GM12878 (cell line): ENCODE measurements at regions not wholly inside any gene's neighbourhood (a gene's known extent, or its start where the extent isn't known, plus 50 kb on each side); places are given as distances from the start of the nearest gene placed in this dataset.
A peak's percentile ranks its signal among the peaks of the same experiment; 100 is the strongest.

Experiments
- ATAC-seq: fragments of 200-7000 bp; cut with Tn5 transposase; 3 replicates; pipeline ENCODE4 v1.9.1; 2020; ENCODE audit warnings: mild to moderate bottlenecking, moderate library complexity
- BruUV-seq: library from RNA; stranded (reverse); fragments of 400-500 nt; replicated peaks from 2 replicates; lab custom pipeline; 2021; lab: Mats Ljungman, UMichigan
- CTCF ChIA-PET: fragments of 300-600 bp; sonication (Branson Sonifier 250); formaldehyde crosslinking; extraction: SDS; loops from one replicate; lab custom pipeline; 2021; ENCODE audit warnings: inconsistent platforms; lab: Yijun Ruan, JAX
- POLR2A ChIA-PET: fragments of 350-600 bp; formaldehyde crosslinking; extraction: SDS; loops from one replicate; lab custom pipeline; 2021; ENCODE audit warnings: inconsistent platforms; lab: Charles Lee
- RAD21 ChIA-PET: fragments of 300-600 bp; sonication (Branson Sonifier 250); formaldehyde crosslinking; loops from one replicate; lab custom pipeline; 2023; ENCODE audit warnings: antibody characterized with exemption; ENCODE audit not compliant: unreplicated experiment; lab: Charles Lee
- SMC1A ChIA-PET: fragments of 300-600 bp; sonication (Branson Sonifier 250); formaldehyde crosslinking; loops from one replicate; lab custom pipeline; 2023; ENCODE audit not compliant: unreplicated experiment, uncharacterized antibody; lab: Charles Lee
- DNase-seq: peaks from one replicate; pipeline ENCODE4 v3.0.0-alpha.2; 2011; ENCODE audit warnings: low read depth, low spot score
- FAIRE-seq: peaks from 3 replicates; lab custom pipeline; 2011; peaks lifted over from hg19 to GRCh38; lab: Jason Lieb, UNC
- H2AFZ ChIP-seq: 2 replicates; pipeline ENCODE4 v1.6.0; 2011; ENCODE audit warnings: low read depth, low read length, control low read depth; ENCODE audit not compliant: control insufficient read depth
- H3K27ac ChIP-seq: 2 replicates; pipeline ENCODE4 v1.5.1; 2011; ENCODE audit warnings: control low read depth; ENCODE audit not compliant: control insufficient read depth, insufficient read depth
- H3K27me3 ChIP-seq, 2 experiments: replicated peaks in 1 of 2; 2 replicates each; pipeline versions ENCODE4 v1.6.0 to v1.6.1; 2011; ENCODE audit warnings: low read length in 1 of 2; ENCODE audit not compliant: control insufficient read depth in 2 of 2, insufficient read depth in 2 of 2
- H3K36me3 ChIP-seq, 2 experiments: 2 replicates each; pipeline ENCODE4 v1.5.1; 2011; ENCODE audit warnings: low read length in 1 of 2; ENCODE audit not compliant: control insufficient read depth in 2 of 2, insufficient read depth in 2 of 2
- H3K4me1 ChIP-seq: 2 replicates; pipeline ENCODE4 v1.6.1; 2011; ENCODE audit warnings: mild to moderate bottlenecking, low read length, moderate library complexity, mixed read lengths; ENCODE audit not compliant: control insufficient read depth, insufficient read depth
- H3K4me2 ChIP-seq: 2 replicates; pipeline ENCODE4 v1.6.0; 2011; ENCODE audit warnings: control low read depth; ENCODE audit not compliant: control insufficient read depth, insufficient read depth
- H3K4me3 ChIP-seq: fragments of 200-600 bp; sonication (generic); 2 replicates; pipeline ENCODE4 v1.5.1; 2016
- H3K79me2 ChIP-seq: 2 replicates; pipeline ENCODE4 v1.6.0; 2011; ENCODE audit warnings: low read length; ENCODE audit not compliant: control insufficient read depth, insufficient read depth
- H3K9ac ChIP-seq: 2 replicates; pipeline ENCODE4 v1.8.0; 2011; ENCODE audit warnings: low read length, control low read depth, mixed read lengths; ENCODE audit not compliant: control insufficient read depth, insufficient read depth
- H3K9me3 ChIP-seq: replicated peaks from 3 replicates; pipeline ENCODE4 v1.5.1; 2011; ENCODE audit warnings: mild to moderate bottlenecking, low read length; ENCODE audit not compliant: control insufficient read depth, insufficient read depth
- H4K20me1 ChIP-seq: 2 replicates; pipeline ENCODE4 v1.6.0; 2011; ENCODE audit not compliant: control insufficient read depth, insufficient read depth
- ASH2L ChIP-seq: fragments of 300-600, 200-600 bp; sonication (generic); IDR thresholded peaks from 2 replicates; pipeline ENCODE4 v1.6.1; 2017; ENCODE audit warnings: low read depth, mild to moderate bottlenecking, borderline replicate concordance
- BRCA1 ChIP-seq: IDR thresholded peaks from 2 replicates; pipeline ENCODE4 v1.6.1; 2011; ENCODE audit warnings: low read depth, low read length, improper control_type of control experiment
- CBFB ChIP-seq: IDR thresholded peaks from 2 replicates; pipeline ENCODE4 v1.6.1; 2016; ENCODE audit warnings: antibody characterized with exemption, low read depth
- CHD1 ChIP-seq: IDR thresholded peaks from 2 replicates; pipeline ENCODE4 v1.6.1; 2012; ENCODE audit warnings: low read depth, low read length, improper control_type of control experiment
- EED ChIP-seq: sonication (generic); IDR thresholded peaks from 2 replicates; pipeline ENCODE4 v1.6.1; 2016; ENCODE audit warnings: antibody characterized with exemption, low read depth
- IKZF1 ChIP-seq: fragments of 450-650 bp; conservative IDR thresholded peaks from 2 replicates; pipeline ENCODE4 v1.6.1; 2017; ENCODE audit warnings: antibody characterized with exemption, mild to moderate bottlenecking
- JUNB ChIP-seq: IDR thresholded peaks from 2 replicates; pipeline ENCODE4 v1.6.1; 2016; ENCODE audit warnings: antibody characterized with exemption, mild to moderate bottlenecking
- KLF5 ChIP-seq: fragments of 450-650 bp; IDR thresholded peaks from 2 replicates; pipeline ENCODE4 v1.6.1; 2014; ENCODE audit warnings: mild to moderate bottlenecking; ENCODE audit not compliant: partially characterized antibody
- MTA2 ChIP-seq: fragments of 450-650 bp; IDR thresholded peaks from 2 replicates; pipeline ENCODE4 v1.6.1; 2016; ENCODE audit warnings: low read depth, mild to moderate bottlenecking, moderate library complexity
- MXI1 ChIP-seq: fragments of 150-350 bp; IDR thresholded peaks from 2 replicates; pipeline ENCODE4 v1.6.1; 2011; ENCODE audit warnings: low read depth, mild to moderate bottlenecking, inconsistent platforms, low read length, improper control_type of control experiment
- NRF1 ChIP-seq: conservative IDR thresholded peaks from 2 replicates; pipeline ENCODE4 v1.6.1; 2011; ENCODE audit warnings: mild to moderate bottlenecking, low read depth, low read length, improper control_type of control experiment
- PAX5 ChIP-seq: IDR thresholded peaks from 2 replicates; pipeline ENCODE4 v1.6.1; 2011; ENCODE audit warnings: low read depth, low read length, borderline replicate concordance
- PKNOX1 ChIP-seq: fragments of 450-650 bp; IDR thresholded peaks from 2 replicates; pipeline ENCODE4 v1.6.1; 2016; ENCODE audit warnings: mild to moderate bottlenecking
- RAD21 ChIP-seq: IDR thresholded peaks from 2 replicates; pipeline ENCODE4 v1.6.1; 2011; ENCODE audit warnings: mild to moderate bottlenecking, low read depth, low read length, moderate library complexity; ENCODE audit not compliant: insufficient read depth
- SIX5 ChIP-seq: IDR thresholded peaks from 2 replicates; pipeline ENCODE4 v1.6.1; 2011; ENCODE audit warnings: mild to moderate bottlenecking, low read depth, low read length, moderate library complexity; ENCODE audit not compliant: severe bottlenecking
- SUZ12 ChIP-seq: fragments of 200-600 bp; sonication (generic); IDR thresholded peaks from one replicate; pipeline ENCODE4 v1.6.1; 2018; ENCODE audit warnings: antibody characterized with exemption, mild to moderate bottlenecking; ENCODE audit not compliant: unreplicated experiment
- TCF3 ChIP-seq: IDR thresholded peaks from 2 replicates; pipeline ENCODE4 v1.6.1; 2012; ENCODE audit warnings: low read depth, mild to moderate bottlenecking, low read length, borderline replicate concordance; ENCODE audit not compliant: insufficient read depth
- ZBED1 ChIP-seq: IDR thresholded peaks from 2 replicates; pipeline ENCODE4 v1.6.1; 2016; ENCODE audit warnings: borderline replicate concordance
- ZNF207 ChIP-seq: fragments of 450-650 bp; IDR thresholded peaks from 2 replicates; pipeline ENCODE4 v1.6.1; 2014; ENCODE audit warnings: antibody characterized with exemption, mild to moderate bottlenecking, borderline replicate concordance
- ZNF384 ChIP-seq: IDR thresholded peaks from 2 replicates; pipeline ENCODE4 v1.6.1; 2012; ENCODE audit warnings: low read depth, mild to moderate bottlenecking, low read length, improper control_type of control experiment, borderline replicate concordance
- WGBS: methylation state at CpG from one replicate; pipeline ENCODE4 v1.1.6; 2016; ENCODE audit warnings: low lambda C conversion rate; ENCODE audit not compliant: insufficient replicate concordance, insufficient coverage; ENCODE audit errors: missing lambda C conversion rate; 5-methylcytosine and 5-hydroxymethylcytosine counted together
- in situ Hi-C: fragments of 300-500 bp; cut with MboI; formaldehyde crosslinking; loops from 9 replicates; pipeline ENCODE4 v1.14.3; 2018; ENCODE audit warnings: mixed read lengths
- intact Hi-C: fragments of 100-400 bp; cut with micrococcal nuclease; formaldehyde crosslinking; loops from one replicate; pipeline ENCODE4 v1.14.2; 2022; ENCODE audit not compliant: unreplicated experiment
- TF ChIP-seq, protein P1 (sequence below): IDR thresholded peaks from 2 replicates; pipeline ENCODE4 v1.6.1; 2011; ENCODE audit warnings: mild to moderate bottlenecking, low read depth, low read length, moderate library complexity; ENCODE audit not compliant: insufficient replicate concordance
- TF ChIP-seq, protein P2 (sequence below): fragments of 450-650 bp; IDR thresholded peaks from 2 replicates; pipeline ENCODE4 v1.6.1; 2014; ENCODE audit warnings: mild to moderate bottlenecking
- TF ChIP-seq, protein P3 (sequence below): fragments of 450-650 bp; IDR thresholded peaks from 2 replicates; pipeline ENCODE4 v1.6.1; 2017; ENCODE audit warnings: borderline replicate concordance

- 0% methylated on average over 1 of the region's 1 CpG for WGBS
- no peaks in the 10 kb centered on the region for H4K20me1 ChIP-seq
- BruUV-seq, result no TSS peak
- peak; percentile 51 for DNase-seq
- H3K79me2 ChIP-seq, result no peaks in the 10 kb centered on the region
- H3K27ac ChIP-seq, result no peak overlapping the region
- ChIA-PET POLR2A (no interaction called here), SMC1A (no interaction called here), CTCF (no interaction called here), RAD21 (no interaction called here)
- H2AFZ ChIP-seq, result no peak overlapping the region
- no peaks in the 10 kb centered on the region for H3K36me3 ChIP-seq
- no peaks in the 10 kb centered on the region for H3K27me3 ChIP-seq
- FAIRE-seq, result peak; percentile 78
- H3K9ac ChIP-seq, result no peak overlapping the region
- intact Hi-C loops, result no loop called here
- in situ Hi-C loops, result no loop called here
- ATAC-seq, result peak; percentile 90
- H3K4me1 ChIP-seq, result no peaks in the 10 kb centered on the region
- H3K4me3 ChIP-seq, result no peak overlapping the region
- peaks cover 5% of the 10 kb centered on the region; the same call in 2 of the 3 replicates for H3K9me3 ChIP-seq
- H3K4me2 ChIP-seq, result no peak overlapping the region
- TF ChIP-seq JUNB, result peak; percentile 93
- no peak for TF ChIP-seq RAD21
- peak; percentile 78; the same call in 1 of the 2 replicates for TF ChIP-seq PAX5
- no peak for TF ChIP-seq IKZF1
- TF ChIP-seq, protein P1, sequence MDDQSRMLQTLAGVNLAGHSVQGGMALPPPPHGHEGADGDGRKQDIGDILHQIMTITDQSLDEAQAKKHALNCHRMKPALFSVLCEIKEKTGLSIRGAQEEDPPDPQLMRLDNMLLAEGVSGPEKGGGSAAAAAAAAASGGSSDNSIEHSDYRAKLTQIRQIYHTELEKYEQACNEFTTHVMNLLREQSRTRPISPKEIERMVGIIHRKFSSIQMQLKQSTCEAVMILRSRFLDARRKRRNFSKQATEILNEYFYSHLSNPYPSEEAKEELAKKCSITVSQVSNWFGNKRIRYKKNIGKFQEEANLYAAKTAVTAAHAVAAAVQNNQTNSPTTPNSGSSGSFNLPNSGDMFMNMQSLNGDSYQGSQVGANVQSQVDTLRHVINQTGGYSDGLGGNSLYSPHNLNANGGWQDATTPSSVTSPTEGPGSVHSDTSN, result no peak
- TF ChIP-seq CHD1, result no peak
- TF ChIP-seq NRF1, result no peak
- no peak for TF ChIP-seq ZNF384
- TF ChIP-seq ZBED1, result 0 out of 2 replicates have a peak, but pooled peaks have one; percentile 42
- no peak for TF ChIP-seq MXI1
- TF ChIP-seq KLF5, result no peak
- TF ChIP-seq, protein P2, sequence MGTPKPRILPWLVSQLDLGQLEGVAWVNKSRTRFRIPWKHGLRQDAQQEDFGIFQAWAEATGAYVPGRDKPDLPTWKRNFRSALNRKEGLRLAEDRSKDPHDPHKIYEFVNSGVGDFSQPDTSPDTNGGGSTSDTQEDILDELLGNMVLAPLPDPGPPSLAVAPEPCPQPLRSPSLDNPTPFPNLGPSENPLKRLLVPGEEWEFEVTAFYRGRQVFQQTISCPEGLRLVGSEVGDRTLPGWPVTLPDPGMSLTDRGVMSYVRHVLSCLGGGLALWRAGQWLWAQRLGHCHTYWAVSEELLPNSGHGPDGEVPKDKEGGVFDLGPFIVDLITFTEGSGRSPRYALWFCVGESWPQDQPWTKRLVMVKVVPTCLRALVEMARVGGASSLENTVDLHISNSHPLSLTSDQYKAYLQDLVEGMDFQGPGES, result no peak
- no peak for TF ChIP-seq BRCA1
- no peak for TF ChIP-seq SIX5
- peak; percentile 24; the same call in 1 of the 2 replicates for TF ChIP-seq PKNOX1
- TF ChIP-seq, protein P3, sequence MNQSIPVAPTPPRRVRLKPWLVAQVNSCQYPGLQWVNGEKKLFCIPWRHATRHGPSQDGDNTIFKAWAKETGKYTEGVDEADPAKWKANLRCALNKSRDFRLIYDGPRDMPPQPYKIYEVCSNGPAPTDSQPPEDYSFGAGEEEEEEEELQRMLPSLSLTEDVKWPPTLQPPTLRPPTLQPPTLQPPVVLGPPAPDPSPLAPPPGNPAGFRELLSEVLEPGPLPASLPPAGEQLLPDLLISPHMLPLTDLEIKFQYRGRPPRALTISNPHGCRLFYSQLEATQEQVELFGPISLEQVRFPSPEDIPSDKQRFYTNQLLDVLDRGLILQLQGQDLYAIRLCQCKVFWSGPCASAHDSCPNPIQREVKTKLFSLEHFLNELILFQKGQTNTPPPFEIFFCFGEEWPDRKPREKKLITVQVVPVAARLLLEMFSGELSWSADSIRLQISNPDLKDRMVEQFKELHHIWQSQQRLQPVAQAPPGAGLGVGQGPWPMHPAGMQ, result no peak
- no peak for TF ChIP-seq ZNF207
- no peak for TF ChIP-seq SUZ12
- TF ChIP-seq TCF3, result 0 out of 2 replicates have a peak, but pooled peaks have one; percentile 14
- TF ChIP-seq MTA2, result peak; percentile 47; the same call in 1 of the 2 replicates
- no peak for TF ChIP-seq ASH2L
- TF ChIP-seq CBFB, result peak; percentile 43; the same call in 1 of the 2 replicates
- 0 out of 2 replicates have a peak, but pooled peaks have one; percentile 19 for TF ChIP-seq EED
Measured at GRCh38 chr14:78005325-78005724, 164.8 kb upstream of the NRXN3 start.
